Eye (tissue), 1 donor: ENCODE measurements at regions not wholly inside any gene's neighbourhood (a gene's known extent, or its start where the extent isn't known, plus 50 kb on each side); places are given as distances from the start of the nearest gene placed in this dataset.

Experiments
- DNase-seq: peaks from one replicate; pipeline ENCODE4 v3.0.0-alpha.2; 2015

GRCh38 chr15:88745065-88745464, 58.2 kb upstream of the ACAN start:
- DNase-seq = no peak

- no peak for DNase-seq
Observed at GRCh38 chr15:88745696-88746095, 57.5 kb upstream of the ACAN start.

GRCh38 chr15:88746451-88746850, 56.8 kb upstream of the ACAN start:
- DNase-seq = no peak

DNA sequence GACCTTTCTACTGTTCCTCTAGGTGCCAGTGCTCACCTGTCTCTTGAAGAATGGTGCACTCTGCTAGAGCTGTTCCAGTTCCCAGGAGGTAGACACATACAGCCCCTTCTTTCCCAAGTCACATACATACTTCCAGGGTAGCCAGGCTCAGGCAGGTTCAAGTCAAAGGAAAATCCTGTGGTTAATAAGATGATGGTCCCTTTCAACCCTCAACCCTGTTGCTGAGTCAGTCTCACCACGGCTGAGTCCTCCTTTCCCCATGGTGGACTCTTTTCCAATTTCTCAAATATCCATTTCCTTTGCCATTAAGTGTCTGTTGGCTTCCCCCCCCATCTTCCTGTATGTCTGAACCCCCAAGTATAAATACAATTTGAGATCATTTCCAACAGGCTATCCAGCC, 56.1 kb upstream of the ACAN start:
- DNase-seq = no peak

DNA sequence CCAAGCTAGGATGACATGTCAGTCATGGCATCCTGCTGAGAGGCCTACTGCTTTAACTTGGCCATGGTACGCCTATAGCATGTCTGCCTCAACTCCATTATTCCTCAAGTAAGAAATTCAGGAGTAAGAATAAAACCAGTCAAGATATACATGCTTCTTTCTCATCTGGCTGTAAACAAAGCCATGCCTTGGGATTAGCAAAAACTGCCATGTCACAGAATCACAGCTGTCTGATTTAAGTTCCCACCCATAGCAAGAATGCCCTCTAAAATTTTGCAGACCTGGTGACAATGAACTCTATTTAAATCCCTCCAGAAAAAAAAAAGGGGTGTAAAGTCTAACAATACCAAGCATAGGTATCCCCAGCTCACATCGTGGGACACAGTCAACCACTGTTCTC, 55.6 kb upstream of the ACAN start:
- DNase-seq = no peak

GRCh38 chr15:88748081-88748480, 55.2 kb upstream of the ACAN start:
- DNase-seq = no peak

DNA sequence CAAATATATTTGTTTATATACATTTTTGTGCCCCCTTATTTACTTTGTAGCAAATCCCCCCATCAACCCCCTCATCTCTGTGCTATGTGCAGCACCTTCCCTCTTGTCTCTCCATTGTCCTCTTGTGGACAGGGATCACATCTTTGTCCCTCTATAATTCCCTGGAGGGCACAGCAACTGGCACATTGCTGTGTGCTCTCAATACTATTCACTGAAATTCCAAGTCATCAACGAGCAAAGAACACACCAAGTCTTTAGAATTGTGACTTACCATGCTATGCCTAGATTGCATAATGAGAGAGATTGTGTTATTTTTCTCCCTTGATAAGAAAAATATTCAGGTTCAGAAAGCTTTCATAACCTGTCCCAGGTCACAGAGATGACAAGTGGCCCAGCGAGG, 54.6 kb upstream of the ACAN start:
- no peak for DNase-seq

GRCh38 chr15:88749699-88750098, 53.5 kb upstream of the ACAN start:
- DNase-seq = no peak

- no peak for DNase-seq
Observed at GRCh38 chr15:88752501-88752900, 50.7 kb upstream of the ACAN start.

DNA sequence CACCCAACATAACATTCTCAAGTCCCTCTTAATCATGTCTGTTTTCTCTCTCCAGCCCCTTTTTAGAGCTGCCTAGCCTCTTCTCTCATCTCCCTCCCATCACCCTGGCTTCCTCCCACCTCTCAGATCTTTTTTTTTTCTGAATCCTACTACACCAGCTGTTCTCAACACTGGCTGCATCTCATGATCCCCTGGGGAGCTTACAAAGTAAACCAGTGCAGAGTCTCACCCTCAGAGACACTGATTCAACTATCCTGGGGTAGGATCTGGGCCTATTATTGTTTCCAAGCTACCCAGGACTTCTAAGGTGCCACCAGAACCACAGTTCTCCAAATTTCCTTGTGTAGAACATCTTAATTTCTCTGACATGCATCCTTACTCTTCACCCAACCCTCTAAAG, 50.3 kb upstream of the ACAN start:
- peak; percentile 35 for DNase-seq
